ENCODE measurements at regions not wholly inside any gene's neighbourhood (a gene's known extent, or its start where the extent isn't known, plus 50 kb on each side); places are given as distances from the start of the nearest gene placed in this dataset.

DNA sequence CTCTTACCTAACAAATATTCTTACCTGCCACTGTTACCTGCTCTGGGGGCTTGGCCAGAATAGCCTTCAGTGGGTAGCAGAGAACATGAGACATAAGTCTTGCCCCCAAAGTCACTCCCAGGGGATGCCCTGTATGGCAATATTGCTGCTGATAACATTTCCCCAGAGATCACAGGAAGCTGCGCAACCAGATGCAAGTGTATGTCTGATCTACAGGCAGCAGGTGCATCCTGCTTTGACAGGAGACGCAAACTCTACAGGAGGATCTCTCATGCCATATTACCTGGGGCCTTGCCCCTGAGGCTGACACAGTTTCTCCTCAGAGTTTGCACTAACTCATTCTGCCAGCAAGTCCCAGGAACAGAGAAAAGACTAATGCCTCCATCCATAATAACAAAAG, 174.4 kb upstream of the LPP start:
- no peak for DNase-seq

DNA sequence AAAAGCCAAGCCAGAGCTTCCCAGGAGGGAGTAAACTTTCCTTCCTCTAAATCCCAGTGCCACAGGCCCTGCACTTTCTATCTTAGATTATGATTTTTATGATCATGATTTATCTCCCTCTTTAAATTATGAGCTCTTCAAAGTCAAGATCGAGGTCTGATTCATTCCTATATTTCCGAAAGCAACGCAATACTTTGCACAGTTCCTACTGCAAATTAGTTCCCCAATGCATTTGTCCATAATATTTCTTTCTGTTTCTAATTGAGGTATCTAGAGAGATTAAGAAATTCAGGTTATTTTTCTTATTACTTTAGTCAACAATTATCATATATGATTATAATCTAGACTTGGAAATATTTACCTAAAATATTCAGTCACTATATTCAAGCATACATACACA, 173.1 kb upstream of the LPP start:
- no peak for DNase-seq

DNA sequence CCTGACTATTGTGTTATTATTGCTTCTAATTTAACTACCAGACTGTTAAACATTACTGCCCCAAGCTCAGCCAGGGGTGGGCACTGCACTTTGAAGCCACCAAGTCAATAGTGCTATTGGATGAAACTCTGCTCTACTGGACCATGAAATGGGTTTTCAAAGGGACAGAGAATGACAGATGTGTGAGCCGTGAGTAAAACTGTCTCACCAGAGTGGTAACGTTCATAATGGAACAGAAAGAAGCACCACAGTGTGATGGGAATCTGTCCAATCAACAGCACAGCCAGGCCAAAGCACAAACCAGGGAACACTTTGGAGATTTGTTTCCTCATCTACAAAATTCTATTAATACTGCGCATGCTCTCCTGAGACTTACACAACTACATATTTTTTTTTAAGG, 171.8 kb upstream of the LPP start:
- DNase-seq, result no peak

DNA sequence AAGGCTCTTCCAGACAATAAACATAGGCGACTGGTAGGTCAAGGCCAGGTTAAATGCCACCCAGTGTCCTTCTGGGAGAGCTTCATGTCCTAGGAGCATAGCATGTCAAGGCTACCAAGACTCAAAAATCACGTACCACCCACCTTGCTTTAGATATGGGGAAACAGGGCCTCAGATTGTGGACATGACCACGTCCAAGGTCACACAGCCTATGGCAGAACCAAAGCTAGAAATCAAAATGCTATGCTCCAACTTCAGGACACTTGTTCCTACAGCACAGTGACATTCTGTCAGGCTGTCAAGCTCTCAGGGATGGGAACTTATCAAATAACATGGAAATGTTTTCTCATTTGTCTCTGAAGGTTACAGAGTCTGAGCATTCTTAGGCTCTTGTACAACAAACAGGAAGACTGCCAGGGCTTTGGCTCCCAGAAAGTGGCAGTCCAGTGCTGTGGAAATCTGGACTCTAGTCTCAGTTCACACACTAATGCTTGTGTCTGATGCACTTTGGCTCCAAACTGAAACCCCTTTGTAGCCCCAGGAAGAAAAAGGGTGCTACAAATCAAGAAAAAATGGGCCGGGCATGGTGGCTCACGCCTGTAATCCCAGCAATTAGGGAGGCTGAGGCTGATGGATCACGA, 170.4 kb upstream of the LPP start:
- no peak for DNase-seq

DNA sequence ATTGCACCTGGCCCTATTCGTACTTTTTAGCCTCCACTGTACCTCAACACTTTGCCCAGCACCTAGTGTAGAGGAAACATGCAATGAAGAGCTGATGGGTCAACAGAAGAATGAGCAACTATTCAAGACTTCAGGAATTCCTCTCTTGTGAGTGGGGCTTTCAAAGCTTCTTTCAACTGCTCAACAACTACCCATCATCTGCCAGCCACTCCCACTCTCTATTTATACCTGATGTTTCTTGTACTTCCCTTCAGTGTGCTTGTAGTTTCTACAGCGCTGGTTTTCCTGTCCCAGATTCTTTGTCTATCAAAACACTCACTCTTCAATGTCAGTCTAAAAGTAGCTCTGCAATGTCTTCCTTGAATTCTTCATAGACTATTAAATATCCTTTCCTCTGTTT, 168.3 kb upstream of the LPP start:
- DNase-seq, result no peak

DNA sequence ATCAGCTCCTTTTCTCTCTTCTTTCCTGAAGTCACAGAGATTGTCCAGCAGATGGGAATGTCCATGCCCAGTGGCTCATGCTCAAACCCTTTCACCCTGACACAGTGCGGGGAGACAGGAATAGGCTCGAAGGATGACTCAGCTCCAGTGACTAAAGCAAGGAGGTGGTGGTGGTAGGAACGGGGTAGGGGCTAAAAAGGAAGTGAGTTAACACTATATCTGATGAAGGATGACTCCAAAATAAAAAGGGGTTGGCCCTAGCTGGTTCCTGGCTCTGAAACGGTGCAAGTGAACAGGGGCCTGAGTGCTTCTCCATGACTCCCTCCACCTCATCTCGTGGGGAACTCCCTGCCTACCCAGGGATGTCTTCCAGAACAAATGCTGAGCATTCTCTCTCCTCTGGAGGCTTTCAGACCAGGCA, 167.4 kb upstream of the LPP start:
- no peak for DNase-seq

DNA sequence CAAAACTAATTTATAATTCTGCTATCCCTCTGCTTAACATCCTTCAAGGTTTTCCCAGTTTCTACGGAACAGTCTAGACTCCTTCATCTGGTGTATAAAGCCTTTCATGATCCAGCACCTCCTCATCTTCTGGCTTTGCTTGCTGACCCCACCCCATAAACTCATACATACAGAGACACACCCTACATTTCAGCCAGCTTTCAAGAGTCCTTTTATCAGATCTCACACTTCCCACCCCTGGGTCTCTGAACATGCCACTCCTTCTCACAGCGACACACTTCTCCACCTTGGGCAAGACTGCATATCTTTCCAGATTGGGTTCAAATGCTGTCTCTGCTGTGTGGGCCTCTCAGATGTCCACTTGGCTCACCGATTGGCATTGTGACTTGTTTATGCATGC, 166.8 kb upstream of the LPP start:
- no peak for DNase-seq

DNA sequence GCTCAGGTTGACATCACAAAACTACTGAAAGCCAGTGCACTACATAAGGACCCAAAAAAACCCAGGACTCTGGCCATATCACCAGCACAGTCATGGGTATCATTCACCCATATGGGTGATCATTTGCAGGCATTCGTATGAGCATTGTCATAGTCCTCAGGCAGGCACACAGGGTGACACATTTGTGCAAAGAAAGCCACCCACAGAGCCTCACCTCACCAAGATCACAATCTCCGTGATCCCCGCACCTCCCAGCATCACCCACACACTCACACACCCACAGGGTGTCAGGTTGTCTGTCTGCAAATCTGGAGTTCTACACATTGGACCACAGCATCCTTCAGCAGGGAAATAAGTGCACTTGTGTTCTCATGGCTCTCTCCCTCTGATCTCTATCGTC, 166.0 kb upstream of the LPP start:
- no peak for DNase-seq

DNA sequence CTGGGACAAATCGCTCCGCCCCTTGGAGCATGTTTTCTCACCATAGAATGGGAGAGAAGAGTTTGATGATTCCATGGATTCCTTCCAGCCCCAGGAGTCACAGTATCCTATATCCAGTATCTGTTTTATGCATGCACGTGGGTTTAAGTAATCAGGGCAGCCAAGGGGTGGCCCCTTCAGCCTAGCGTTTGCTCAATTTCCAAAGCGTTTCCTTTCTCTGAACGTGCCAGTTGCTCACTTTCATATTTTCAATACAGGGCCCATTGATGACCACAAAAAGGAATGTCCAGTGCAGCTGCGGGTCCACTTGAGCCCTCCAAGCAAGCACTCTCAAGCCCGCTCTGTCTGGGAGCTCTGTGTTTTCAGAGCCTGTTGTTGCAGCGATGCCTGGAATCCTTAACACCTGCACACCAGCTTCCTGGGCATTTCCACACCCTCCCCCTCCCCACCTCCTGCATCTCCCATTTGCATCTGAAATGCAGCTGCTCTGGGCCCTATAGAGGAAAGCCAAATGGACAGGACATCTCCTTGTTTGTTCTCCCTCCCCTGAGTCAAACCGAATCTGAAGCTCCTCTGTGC, 164.3 kb upstream of the LPP start:
- peak; percentile 83 for DNase-seq

DNA sequence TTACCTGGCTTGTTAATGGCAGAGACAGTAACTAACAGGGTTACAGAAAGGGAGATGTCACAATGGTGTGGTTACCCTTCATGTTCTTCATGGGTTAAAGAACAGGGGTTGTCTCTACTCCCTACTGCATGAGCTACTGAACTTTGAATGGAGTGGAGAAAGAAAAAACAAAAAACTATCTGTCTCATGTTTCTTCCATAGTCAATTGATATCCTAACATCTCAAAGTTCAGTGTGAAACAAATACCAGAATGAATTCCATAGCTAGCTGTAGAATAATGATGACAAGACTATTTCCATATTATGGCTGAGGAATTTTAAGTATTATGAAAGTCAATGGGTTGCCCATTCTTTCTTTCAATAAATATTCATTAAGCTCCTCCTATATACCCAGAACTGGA, 161.3 kb upstream of the LPP start:
- no peak for DNase-seq

DNA sequence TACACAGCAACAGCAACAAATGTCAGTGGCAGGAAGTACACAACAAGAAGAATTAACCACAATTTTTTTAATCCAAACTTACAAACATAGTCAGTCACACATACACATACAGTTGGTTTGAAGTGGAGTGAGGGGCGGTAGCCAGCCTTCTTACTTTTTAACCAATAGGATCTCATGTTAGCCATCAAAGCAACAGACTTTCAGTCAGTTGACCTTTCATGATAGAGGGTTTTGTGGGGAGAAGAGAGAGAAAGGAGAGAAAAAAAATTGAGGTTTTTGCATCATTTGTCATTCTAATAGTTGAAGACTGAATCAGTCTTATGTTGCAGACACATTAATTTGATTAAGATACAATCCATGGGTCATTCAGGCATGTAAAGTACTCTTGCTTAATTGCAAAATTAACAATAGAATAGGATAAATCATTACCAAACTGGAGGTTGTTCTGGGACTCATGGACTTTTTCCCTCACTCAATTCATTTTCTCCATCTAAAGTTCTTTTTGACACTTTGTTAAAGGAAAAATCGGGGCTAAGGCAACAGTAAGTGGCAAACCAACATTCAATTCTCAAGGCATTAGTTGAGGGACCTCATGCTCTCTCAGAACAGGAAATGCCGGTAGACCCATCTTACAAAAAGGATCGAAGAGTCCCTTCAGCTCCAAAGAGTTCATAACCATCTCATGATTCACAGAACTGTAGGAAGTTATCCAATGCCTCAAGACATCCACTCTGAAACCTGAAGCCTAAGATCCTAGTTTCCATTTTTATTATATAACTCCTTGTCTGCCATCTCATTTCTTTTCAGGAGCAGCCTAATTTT, 159.5 kb upstream of the LPP start:
- no peak for DNase-seq

DNA sequence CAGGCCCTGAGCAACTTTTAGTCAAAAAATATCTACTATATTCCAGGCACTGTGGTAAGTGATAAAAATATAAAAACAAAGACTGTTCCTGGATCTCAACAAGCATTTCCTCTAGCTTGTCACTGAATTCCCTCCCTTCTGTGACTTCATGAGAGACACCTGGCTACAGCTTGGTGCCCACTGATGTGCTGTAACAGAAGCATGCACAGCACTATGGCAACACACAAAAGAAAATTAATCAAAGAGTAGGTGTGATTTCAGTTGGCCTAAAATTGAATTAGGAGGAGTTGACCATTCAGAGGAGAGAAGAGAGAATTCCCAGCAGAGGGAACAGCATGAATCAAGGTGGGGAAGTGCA, 158.9 kb upstream of the LPP start:
- no peak for DNase-seq

DNA sequence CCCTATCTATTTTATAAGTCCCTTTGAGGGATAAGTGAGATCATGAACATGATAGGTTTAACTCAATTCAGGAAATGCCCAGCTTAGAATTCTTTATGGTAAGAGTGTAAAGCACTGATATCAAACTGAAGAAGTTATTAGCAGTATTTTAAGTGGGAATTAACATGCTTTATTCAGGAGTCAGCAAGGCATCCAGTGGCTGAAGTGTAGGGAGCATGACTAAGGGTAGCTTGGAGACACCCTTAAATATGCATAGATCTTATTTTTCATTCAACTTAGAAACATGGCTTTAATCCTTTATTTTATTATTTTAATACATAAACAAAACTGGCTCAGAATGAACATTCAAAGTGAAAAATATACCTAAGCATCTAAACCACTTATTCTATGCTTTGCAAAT, 158.3 kb upstream of the LPP start:
- no peak for DNase-seq

DNA sequence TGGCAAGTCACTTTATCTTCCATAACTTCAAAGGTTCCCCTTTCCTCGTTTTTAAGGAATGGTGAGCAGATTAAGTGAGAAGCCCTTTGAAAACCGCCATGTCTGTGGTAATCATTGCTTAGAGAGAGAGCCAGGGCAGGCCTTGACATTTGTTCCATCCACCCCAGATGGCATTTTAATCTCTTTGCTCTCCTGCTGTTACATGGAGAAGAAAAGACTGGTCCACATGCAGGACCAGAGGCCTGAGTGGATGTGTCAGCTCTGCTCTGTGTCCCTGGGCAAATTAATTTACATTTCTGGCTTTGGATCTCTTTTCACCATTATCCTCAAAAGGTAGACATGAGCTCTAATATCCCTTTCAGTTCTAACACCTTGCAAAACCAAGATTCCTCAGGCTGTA, 157.3 kb upstream of the LPP start:
- no peak for DNase-seq

DNA sequence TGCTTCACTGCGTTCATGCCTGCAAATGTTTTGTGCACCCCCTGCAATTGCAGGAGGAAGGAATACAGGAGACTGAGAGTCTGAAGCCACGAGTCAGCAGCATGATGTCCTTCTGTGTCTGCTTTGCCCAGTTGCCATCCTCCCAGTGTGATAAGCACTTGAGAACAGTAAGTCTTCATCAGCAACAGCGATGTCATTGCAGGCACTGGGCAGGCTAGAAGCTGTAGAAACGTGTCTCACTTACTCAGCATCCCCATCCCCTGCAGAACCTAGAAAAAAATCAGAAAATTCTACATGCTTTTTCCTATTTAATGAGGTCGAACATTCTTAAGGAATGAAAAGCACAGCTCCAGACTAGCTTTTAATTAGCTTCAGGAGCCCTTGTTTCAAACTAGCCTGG, 156.5 kb upstream of the LPP start:
- DNase-seq, result no peak

DNA sequence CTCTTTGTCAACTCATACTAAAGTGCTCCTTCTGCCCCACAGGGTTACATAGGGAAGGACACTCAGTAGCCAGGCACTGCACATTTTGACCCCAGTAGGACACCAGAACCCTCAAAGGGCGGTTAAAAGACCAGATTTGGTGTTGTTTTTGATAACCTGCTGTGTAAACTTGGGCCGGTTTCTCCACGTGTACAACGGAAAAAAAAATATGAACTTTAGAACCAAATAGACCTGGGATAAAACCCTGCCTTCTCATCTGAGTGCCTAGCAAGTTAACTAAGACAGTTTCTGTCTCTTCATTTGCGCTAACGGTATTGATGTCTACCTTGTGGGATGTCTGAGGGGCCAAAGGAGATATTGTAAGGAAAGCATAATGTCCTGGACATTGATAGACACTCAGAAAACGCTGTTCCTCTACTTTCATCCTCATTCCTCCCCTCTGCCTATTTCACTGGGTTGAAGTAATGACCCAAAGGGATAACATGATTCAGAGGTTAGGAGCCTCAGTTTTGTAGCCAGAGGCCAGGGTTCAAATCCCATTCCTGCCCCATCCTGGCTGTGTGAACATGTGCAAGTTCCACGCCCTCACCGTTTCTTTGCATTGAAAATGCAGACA, 155.9 kb upstream of the LPP start:
- no peak for DNase-seq

DNA sequence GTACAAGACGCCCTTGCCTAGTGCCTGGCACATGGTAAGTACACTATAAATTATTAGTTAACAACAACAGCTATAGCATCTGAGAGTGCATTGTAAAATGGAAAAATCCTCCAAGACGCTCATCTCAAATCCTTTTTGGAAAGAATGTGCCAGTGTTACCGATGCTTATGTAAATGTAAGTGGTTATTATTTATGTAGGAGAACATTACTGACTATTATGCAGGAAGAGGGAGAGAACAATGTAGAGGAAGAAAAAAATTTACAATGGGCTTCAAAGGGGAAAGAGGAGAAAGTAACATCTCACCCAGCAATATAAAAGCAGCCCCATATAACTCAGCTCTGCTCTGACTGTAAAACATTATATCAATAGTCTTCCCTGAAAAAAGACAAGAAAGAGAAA, 155.3 kb upstream of the LPP start:
- no peak for DNase-seq

DNA sequence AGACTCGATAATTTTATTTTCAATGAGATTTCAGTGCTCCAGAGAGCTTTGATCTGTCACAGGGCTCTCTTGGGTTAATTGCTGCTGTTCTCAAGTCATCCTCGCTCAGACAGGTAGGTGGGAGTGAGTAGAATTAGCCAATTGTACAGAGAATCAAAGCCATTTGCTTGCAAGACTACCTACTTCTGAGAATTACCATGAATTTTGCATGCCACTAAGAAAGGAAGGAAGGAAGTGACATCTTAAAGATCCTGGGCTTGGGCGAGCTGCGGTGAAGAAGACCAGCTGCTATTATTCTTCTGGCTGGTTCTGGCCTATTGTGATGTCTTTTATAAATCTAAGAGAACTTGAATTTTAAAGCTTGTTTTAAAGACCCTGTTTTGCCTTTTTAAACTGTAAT, 154.1 kb upstream of the LPP start:
- no peak for DNase-seq

DNA sequence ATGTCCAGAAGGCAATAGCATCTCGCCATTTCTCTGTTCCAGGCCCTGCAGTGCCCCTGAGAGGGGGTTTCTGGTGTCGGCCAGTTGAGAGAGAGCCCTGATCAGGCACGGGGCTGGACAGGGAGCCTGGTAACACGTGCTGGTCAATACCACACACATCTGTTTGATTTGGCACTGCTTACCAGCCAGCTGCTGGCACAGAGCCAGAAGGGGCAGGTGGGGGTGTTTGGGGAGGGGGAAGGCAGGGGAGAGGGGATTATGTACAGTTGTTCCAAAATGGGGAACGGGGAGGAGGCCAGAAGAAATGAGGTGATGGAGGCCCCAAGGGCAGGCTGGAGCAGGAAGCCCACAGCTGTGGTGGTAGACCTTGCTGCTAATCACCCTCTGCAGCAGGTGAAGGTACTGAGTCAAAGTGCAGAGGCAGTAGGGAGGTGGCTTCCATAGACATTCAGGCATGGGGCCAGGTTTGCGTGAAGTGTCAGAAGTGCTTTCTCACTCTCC, 153.5 kb upstream of the LPP start:
- DNase-seq, result peak; percentile 59

DNA sequence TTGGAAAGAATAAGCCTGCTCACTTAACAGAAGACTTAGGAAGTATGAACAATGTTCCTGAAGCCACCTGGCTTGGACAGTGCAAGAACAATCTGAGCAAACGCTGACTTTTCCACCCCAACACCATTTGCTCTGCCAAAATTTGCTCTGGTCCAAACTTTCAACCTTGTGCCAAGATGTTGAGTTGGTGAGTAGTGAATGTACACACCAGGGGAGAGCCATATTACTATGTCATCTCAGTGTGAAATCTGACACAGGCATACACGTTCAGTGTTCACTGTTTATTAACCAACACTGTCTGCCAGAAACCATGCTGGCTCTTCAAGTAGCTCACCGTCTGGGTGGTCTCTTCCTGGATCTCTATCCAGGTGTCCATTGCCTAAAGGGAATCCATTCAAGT, 152.9 kb upstream of the LPP start:
- peak; percentile 97 for DNase-seq

DNA sequence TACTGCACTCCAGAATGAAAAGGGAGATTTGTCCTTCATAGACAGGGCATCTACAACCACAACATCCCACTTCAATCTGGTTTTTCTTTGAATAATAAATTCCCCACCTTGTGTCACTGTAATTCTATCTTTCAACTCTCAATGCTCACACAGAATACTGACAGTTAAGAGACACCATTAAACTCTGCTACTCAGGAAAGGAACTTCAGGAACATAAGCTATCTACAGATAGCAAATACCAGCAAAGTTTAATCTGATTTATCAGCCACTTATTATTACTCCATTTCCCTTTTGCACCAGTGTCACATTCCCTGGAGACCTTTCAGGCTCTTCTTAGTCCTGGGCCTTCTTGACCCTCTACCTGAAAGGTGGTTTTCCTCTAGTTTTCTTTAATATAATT, 152.0 kb upstream of the LPP start:
- no peak for DNase-seq

DNA sequence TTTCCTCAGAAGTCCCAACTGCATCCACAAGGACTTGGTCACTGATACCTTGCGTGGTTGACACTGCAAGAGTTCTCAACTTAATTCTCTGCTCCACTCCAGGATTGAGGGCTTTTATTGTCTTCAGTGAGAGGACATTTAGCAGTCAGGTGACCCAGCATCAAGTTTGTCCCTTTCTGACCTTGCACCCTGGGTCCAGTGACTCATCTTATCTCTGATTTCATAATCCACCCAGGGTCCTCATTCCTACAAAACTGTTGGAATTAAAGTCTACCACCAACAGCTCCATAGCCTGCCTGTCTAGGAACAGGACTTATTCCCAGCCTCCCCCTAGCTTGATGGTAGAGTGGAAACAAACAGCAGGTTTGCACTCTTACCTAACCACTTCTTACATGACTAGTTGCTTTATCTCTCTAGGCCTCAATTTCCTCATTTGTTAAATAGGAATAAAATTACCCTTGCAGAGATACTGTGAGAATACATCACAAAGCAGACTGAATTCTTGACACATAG, 151.3 kb upstream of the LPP start:
- no peak for DNase-seq

Data from NCI-H2081 treated with DMSO at 0.1 percent for 48 hours (cell line).